IMR-90 (cell line): ENCODE measurements at regions not wholly inside any gene's neighbourhood (a gene's known extent, or its start where the extent isn't known, plus 50 kb on each side); places are given as distances from the start of the nearest gene placed in this dataset.
"Not testable (repeated sequence)": the region's sequence is repeated elsewhere in the genome, so short reads cannot be mapped to it uniquely, and the experiment has no call there.

Experiments used
- ATAC-seq: fragments of 200-7000 bp; cut with Tn5 transposase; 2 replicates; pipeline ENCODE4 v1.9.1; 2020; ENCODE audit warnings: low read depth, mild to moderate bottlenecking, moderate library complexity
- BruUV-seq: library from RNA; stranded (reverse); fragments of 400-500 nt; replicated peaks from 2 replicates; lab custom pipeline; 2021; lab: Mats Ljungman, UMichigan
- CTCF ChIA-PET: fragments of 300-600 bp; formaldehyde crosslinking; extraction: SDS; loops from one replicate; lab custom pipeline; 2021; ENCODE audit warnings: antibody characterized with exemption; lab: Yijun Ruan, JAX
- POLR2A ChIA-PET: fragments of 300-600 bp; sonication (Branson Sonifier 250); formaldehyde crosslinking; loops from one replicate; lab custom pipeline; 2022; ENCODE audit warnings: antibody characterized with exemption; ENCODE audit not compliant: unreplicated experiment; lab: Charles Lee
- DNase-seq: peaks from one replicate; pipeline ENCODE4 v3.0.0; 2013
- H2AFZ ChIP-seq: replicated peaks from 2 replicates; pipeline ENCODE3; 2013; ENCODE audit warnings: low read length, mild to moderate bottlenecking; ENCODE audit not compliant: poor library complexity
- H2AK5ac ChIP-seq: 2 replicates; pipeline ENCODE4 v1.6.1; 2013; ENCODE audit warnings: low read depth, low read length, inconsistent platforms
- H2AK9ac ChIP-seq: replicated peaks from 2 replicates; pipeline ENCODE3; 2013; ENCODE audit warnings: mild to moderate bottlenecking, low read depth, low read length, moderate library complexity; ENCODE audit not compliant: poor library complexity
- H2BK120ac ChIP-seq: 2 replicates; pipeline ENCODE4 v1.6.1; 2013; ENCODE audit warnings: low read depth, low read length, inconsistent platforms
- H2BK15ac ChIP-seq: 3 replicates; pipeline ENCODE4 v1.6.1; 2013; ENCODE audit warnings: low read depth, low read length, inconsistent platforms
- H2BK20ac ChIP-seq: 2 replicates; pipeline ENCODE4 v1.6.1; 2013; ENCODE audit warnings: low read depth, mild to moderate bottlenecking, inconsistent platforms, low read length, moderate library complexity
- H2BK5ac ChIP-seq: 2 replicates; pipeline ENCODE4 v1.6.1; 2013; ENCODE audit warnings: mild to moderate bottlenecking, low read depth, low read length, inconsistent platforms; ENCODE audit not compliant: poor library complexity, severe bottlenecking
- H3K14ac ChIP-seq: replicated peaks from 2 replicates; pipeline ENCODE4 v1.6.1; 2013; ENCODE audit warnings: low read depth, low read length, inconsistent platforms
- H3K18ac ChIP-seq: 2 replicates; pipeline ENCODE4 v1.6.1; 2013; ENCODE audit warnings: low read depth, low read length, control low read depth
- H3K23ac ChIP-seq: 2 replicates; pipeline ENCODE4 v1.6.1; 2013; ENCODE audit warnings: low read depth, low read length, inconsistent platforms
- H3K27ac ChIP-seq: 2 replicates; pipeline ENCODE4 v1.5.1; 2013; ENCODE audit warnings: mild to moderate bottlenecking, control low read depth, low read length; ENCODE audit not compliant: insufficient read depth
- H3K27me3 ChIP-seq: 2 replicates; pipeline ENCODE4 v1.6.1; 2013; ENCODE audit warnings: low read length; ENCODE audit not compliant: control insufficient read depth, insufficient read depth
- H3K36me3 ChIP-seq: 2 replicates; pipeline ENCODE4 v1.6.1; 2013; ENCODE audit warnings: low read length, mixed read lengths; ENCODE audit not compliant: control insufficient read depth, insufficient read depth
- H3K4ac ChIP-seq: 2 replicates; pipeline ENCODE4 v1.6.1; 2013; ENCODE audit warnings: low read depth, low read length, inconsistent platforms
- H3K4me1 ChIP-seq: 2 replicates; pipeline ENCODE4 v1.6.1; 2013; ENCODE audit warnings: low read length, mixed read lengths; ENCODE audit not compliant: control insufficient read depth, insufficient read depth
- H3K4me2 ChIP-seq: 2 replicates; pipeline ENCODE4 v1.6.1; 2013; ENCODE audit warnings: low read depth, mild to moderate bottlenecking, control low read depth, low read length, moderate library complexity
- H3K4me3 ChIP-seq: 2 replicates; pipeline ENCODE4 v1.5.1; 2013; ENCODE audit warnings: low read depth, mild to moderate bottlenecking, control low read depth, low read length, moderate library complexity; ENCODE audit not compliant: insufficient read depth
- H3K56ac ChIP-seq: 2 replicates; pipeline ENCODE4 v1.6.1; 2013; ENCODE audit warnings: low read length, inconsistent platforms; ENCODE audit not compliant: insufficient read depth; ENCODE audit errors: extremely low read depth
- H3K79me1 ChIP-seq, 2 experiments: 2 replicates each; pipeline ENCODE4 v1.6.1; 2013; ENCODE audit warnings: low read length in 2 of 2, inconsistent platforms in 1 of 2, low read depth in 1 of 2
- H3K9ac ChIP-seq: 2 replicates; pipeline ENCODE4 v1.6.1; 2013; ENCODE audit warnings: low read depth, low read length, control low read depth
- H3K9me1 ChIP-seq: 2 replicates; pipeline ENCODE4 v1.6.1; 2013; ENCODE audit warnings: low read length, inconsistent platforms; ENCODE audit not compliant: insufficient read depth
- H3K9me3 ChIP-seq: 2 replicates; pipeline ENCODE4 v1.6.1; 2013; ENCODE audit warnings: low read length; ENCODE audit not compliant: control insufficient read depth, insufficient read depth
- H4K20me1 ChIP-seq: 2 replicates; pipeline ENCODE4 v1.6.1; 2013; ENCODE audit warnings: low read length, inconsistent platforms; ENCODE audit not compliant: insufficient read depth
- H4K5ac ChIP-seq: 2 replicates; pipeline ENCODE4 v1.6.1; 2013; ENCODE audit warnings: mild to moderate bottlenecking, low read depth, low read length, control low read depth
- H4K8ac ChIP-seq, 2 experiments: 2 replicates each; pipeline ENCODE4 v1.6.1; 2013; ENCODE audit warnings: low read depth in 2 of 2, low read length in 2 of 2, control low read depth in 1 of 2, inconsistent platforms in 1 of 2
- H4K91ac ChIP-seq: 2 replicates; pipeline ENCODE4 v1.6.1; 2013; ENCODE audit warnings: low read depth, low read length, inconsistent platforms; ENCODE audit not compliant: insufficient read depth
- WGBS, 2 experiments: methylation state at CpG; one replicate each; pipeline versions ENCODE4 v1.1.5 to v1.1.7; 2013; ENCODE audit warnings: missing lambda C conversion rate in 2 of 2; ENCODE audit not compliant: insufficient read length in 1 of 2; ENCODE audit errors: extremely low coverage in 2 of 2; 5-methylcytosine and 5-hydroxymethylcytosine counted together
- dilution Hi-C: fragments of 300-500 bp; cut with HindIII; formaldehyde crosslinking; loops from one replicate; pipeline ENCODE4 v1.14.3; 2018; ENCODE audit warnings: low sequenced_read_pairs; ENCODE audit not compliant: unreplicated experiment
- in situ Hi-C: fragments of 300-500 bp; cut with MboI; formaldehyde crosslinking; loops from 3 replicates; pipeline ENCODE4 v1.14.3; 2019; ENCODE audit warnings: low sequenced_read_pairs, inconsistent platforms, mixed read lengths
- intact Hi-C: fragments of 100-400 bp; cut with micrococcal nuclease; formaldehyde crosslinking; loops from 2 replicates; pipeline ENCODE4 v1.10.0; 2022

- H2AK9ac ChIP-seq, H2AK5ac ChIP-seq, H3K4me2 ChIP-seq, ATAC-seq, H3K4me1 ChIP-seq, CTCF ChIA-PET, H3K56ac ChIP-seq, H3K27ac ChIP-seq, H4K5ac ChIP-seq, H2AFZ ChIP-seq, H3K14ac ChIP-seq, H3K23ac ChIP-seq, H3K18ac ChIP-seq, H2BK20ac ChIP-seq, H4K20me1 ChIP-seq, H4K91ac ChIP-seq, DNase-seq, H3K36me3 ChIP-seq, H3K9me3 ChIP-seq, H3K79me1 ChIP-seq, dilution Hi-C loops, H2BK120ac ChIP-seq, H3K27me3 ChIP-seq, H3K9me1 ChIP-seq, in situ Hi-C loops, H2BK5ac ChIP-seq, H4K8ac ChIP-seq, H3K4ac ChIP-seq, BruUV-seq, H3K9ac ChIP-seq, H3K4me3 ChIP-seq, H2BK15ac ChIP-seq, POLR2A ChIA-PET, intact Hi-C loops: not testable (repeated sequence)
- WGBS, 2 experiments = no CpG with 5 or more reads among the region's 7 CpGs
Measured at GRCh38 chr5:125691738-125692530, 731.3 kb upstream of the GRAMD2B start.
